Neuronal stem cell (in vitro differentiated cells): ENCODE measurements at regions not wholly inside any gene's neighbourhood (a gene's known extent, or its start where the extent isn't known, plus 50 kb on each side); places are given as distances from the start of the nearest gene placed in this dataset.
"Not testable (repeated sequence)": the region's sequence is repeated elsewhere in the genome, so short reads cannot be mapped to it uniquely, and the experiment has no call there.

Experiments used
- DNase-seq: peaks from one replicate; pipeline ENCODE4 v3.0.0-alpha.2; 2013; ENCODE audit warnings: low spot score
- H2AFZ ChIP-seq: one replicate; pipeline ENCODE4 v1.6.1; 2013; ENCODE audit warnings: mild to moderate bottlenecking, low read length, inconsistent platforms
- H2AK5ac ChIP-seq: 2 replicates; pipeline ENCODE4 v1.6.1; 2013; ENCODE audit warnings: low read depth, mild to moderate bottlenecking, inconsistent platforms, low read length, moderate library complexity, mixed read lengths
- H2BK120ac ChIP-seq: 2 replicates; pipeline ENCODE4 v1.6.1; 2013; ENCODE audit warnings: low read depth, mild to moderate bottlenecking, inconsistent platforms, low read length, moderate library complexity, mixed read lengths
- H2BK12ac ChIP-seq: one replicate; pipeline ENCODE4 v1.6.1; 2013; ENCODE audit warnings: low read length, inconsistent platforms
- H2BK15ac ChIP-seq: 2 replicates; pipeline ENCODE4 v1.6.1; 2013; ENCODE audit warnings: mild to moderate bottlenecking, low read length, inconsistent platforms, mixed read lengths
- H2BK5ac ChIP-seq: one replicate; pipeline ENCODE4 v1.6.1; 2013; ENCODE audit warnings: inconsistent platforms, mild to moderate bottlenecking, low read length, moderate library complexity
- H3K14ac ChIP-seq: one replicate; pipeline ENCODE4 v1.6.1; 2013; ENCODE audit warnings: low read length, inconsistent platforms
- H3K18ac ChIP-seq: 2 replicates; pipeline ENCODE4 v1.6.1; 2013; ENCODE audit warnings: low read length, inconsistent platforms
- H3K23ac ChIP-seq: 2 replicates; pipeline ENCODE4 v1.6.1; 2013; ENCODE audit warnings: low read depth, mild to moderate bottlenecking, mixed read lengths, low read length, inconsistent platforms; ENCODE audit not compliant: poor library complexity
- H3K27ac ChIP-seq: replicated peaks from 3 replicates; pipeline ENCODE4 v1.5.1; 2013; ENCODE audit warnings: low read length, inconsistent platforms
- H3K27me3 ChIP-seq, 3 experiments: 2 replicates each; pipeline ENCODE4 v1.6.1; 2013; ENCODE audit warnings: low read length in 3 of 3, mild to moderate bottlenecking in 2 of 3, inconsistent platforms in 1 of 3, low read depth in 1 of 3, mixed read lengths in 1 of 3, moderate library complexity in 1 of 3; ENCODE audit not compliant: control insufficient read depth in 3 of 3, insufficient read depth in 3 of 3
- H3K36me3 ChIP-seq, 2 donors: replicated peaks in 1 of 2; 2 replicates each; pipeline ENCODE4 v1.6.1; 2013; ENCODE audit warnings: low read length in 2 of 2; ENCODE audit not compliant: control insufficient read depth in 2 of 2, insufficient read depth in 2 of 2
- H3K4ac ChIP-seq: 2 replicates; pipeline ENCODE4 v1.6.1; 2013; ENCODE audit warnings: inconsistent platforms, mild to moderate bottlenecking, low read length, moderate library complexity
- H3K4me1 ChIP-seq, 2 donors: 1 replicate in 1 of 2; 2 replicates in 1 of 2; pipeline ENCODE4 v1.6.1; 2013; ENCODE audit warnings: low read length in 2 of 2, low read depth in 1 of 2; ENCODE audit not compliant: control insufficient read depth in 2 of 2, insufficient read depth in 1 of 2
- H3K4me2 ChIP-seq: one replicate; pipeline ENCODE4 v1.6.1; 2013; ENCODE audit warnings: mild to moderate bottlenecking, low read length, inconsistent platforms; ENCODE audit not compliant: insufficient read depth, poor library complexity, severe bottlenecking
- H3K4me3 ChIP-seq, 2 donors: 2 replicates each; pipeline ENCODE4 v1.5.1; 2013; ENCODE audit warnings: low read length in 2 of 2, mild to moderate bottlenecking in 2 of 2, inconsistent platforms in 1 of 2, moderate library complexity in 1 of 2
- H3K79me1 ChIP-seq: one replicate; pipeline ENCODE4 v1.6.1; 2013; ENCODE audit warnings: low read depth, mild to moderate bottlenecking, inconsistent platforms, low read length, moderate library complexity
- H3K9ac ChIP-seq: one replicate; pipeline ENCODE4 v1.6.1; 2013; ENCODE audit warnings: mild to moderate bottlenecking, low read depth, low read length, inconsistent platforms; ENCODE audit not compliant: poor library complexity
- H3K9me3 ChIP-seq, 2 donors: replicated peaks in 1 of 2; 2 replicates each; pipeline versions ENCODE3 to v1.6.1; 2013; ENCODE audit warnings: low read length in 2 of 2, mild to moderate bottlenecking in 2 of 2, inconsistent platforms in 1 of 2, low read depth in 1 of 2, mixed read lengths in 1 of 2, moderate library complexity in 1 of 2; ENCODE audit not compliant: control insufficient read depth in 2 of 2, insufficient read depth in 1 of 2
- H4K8ac ChIP-seq: one replicate; pipeline ENCODE4 v1.6.1; 2013; ENCODE audit warnings: low read depth, mild to moderate bottlenecking, inconsistent platforms, low read length, moderate library complexity
- H4K91ac ChIP-seq: one replicate; pipeline ENCODE4 v1.6.1; 2013; ENCODE audit warnings: low read length, low read depth, mild to moderate bottlenecking, inconsistent platforms; ENCODE audit not compliant: poor library complexity
- WGBS, 2 donors: extraction: QIAGEN DNeasy Blood & Tissue Kit; methylation state at CpG; one replicate each; pipeline ENCODE4 v1.1.7; 2013; ENCODE audit warnings: missing lambda C conversion rate in 2 of 2, mixed read lengths in 1 of 2; ENCODE audit not compliant: insufficient read length in 2 of 2, insufficient replicate concordance in 1 of 2; ENCODE audit errors: extremely low coverage in 2 of 2; 5-methylcytosine and 5-hydroxymethylcytosine counted together

GRCh38 chr22:23381661-23382427 is 198.2 kb downstream of the IGLL1 start:
- Histone ChIP-seq H3K36me3 (no peaks in the 10 kb centered on the region), H2BK15ac (peak overlapping the region; percentile 26), H3K9me3 (no peaks in the 10 kb centered on the region), H3K4ac (no peak overlapping the region), H3K4me3 (no peak overlapping the region), H2BK120ac (no peak overlapping the region), H3K4me1 (peaks cover 3 to 7% of the 10 kb centered on the region in 2 donors), H3K27me3 (peaks cover 0 to 10% (median 0%) of the 10 kb centered on the region in 3 experiments), H4K91ac (no peak overlapping the region), H3K18ac (no peak overlapping the region), H3K4me2 (no peak overlapping the region), H2AK5ac (no peak overlapping the region), H2BK5ac (peak overlapping the region; percentile 39), H4K8ac (no peak overlapping the region), H2AFZ (no peak overlapping the region), H3K14ac (peak overlapping the region; percentile 6), H2BK12ac (no peak overlapping the region), H3K79me1 (no peaks in the 10 kb centered on the region), H3K9ac (no peak overlapping the region), H3K27ac (no peak overlapping the region), H3K23ac (no peak overlapping the region)
- no peak for DNase-seq
- no CpG with 5 or more reads among the region's 16 CpGs for WGBS, 2 donors

DNA sequence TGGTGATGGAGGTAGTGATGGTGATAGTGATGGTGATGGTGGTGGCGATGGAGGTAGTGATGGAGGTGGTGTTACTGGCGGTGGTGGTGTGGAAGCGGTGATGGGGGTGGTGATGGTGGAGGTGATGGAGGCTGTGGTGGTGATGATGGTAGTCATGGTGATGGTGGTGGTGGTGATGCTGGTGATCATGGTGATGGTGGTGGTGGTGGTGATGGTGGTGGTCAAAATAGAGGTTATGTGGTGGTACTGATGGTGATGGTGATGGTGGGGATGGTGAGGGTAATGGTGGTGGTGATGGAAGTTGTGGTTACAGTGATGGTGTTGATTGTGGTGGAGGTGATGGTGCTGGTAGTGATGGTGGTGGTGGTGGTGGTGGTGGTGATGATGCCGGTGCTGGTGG is 199.2 kb downstream of the IGLL1 start:
- no peak overlapping the region for H4K8ac ChIP-seq
- no peak overlapping the region for H3K23ac ChIP-seq
- DNase-seq = no peak
- no peaks in the 10 kb centered on the region for H3K79me1 ChIP-seq
- H3K9ac ChIP-seq = peak overlapping the region; percentile 60
- no peak overlapping the region for H2BK5ac ChIP-seq
- H2AK5ac ChIP-seq = no peak overlapping the region
- H4K91ac ChIP-seq = no peak overlapping the region
- H3K14ac ChIP-seq = no peak overlapping the region
- no peak overlapping the region for H3K4me2 ChIP-seq
- no peak overlapping the region for H2BK120ac ChIP-seq
- H3K9me3 ChIP-seq = no peaks in the 10 kb centered on the region
- peaks cover 0 to 13% (median 0%) of the 10 kb centered on the region in 3 experiments for H3K27me3 ChIP-seq
- H3K36me3 ChIP-seq = no peaks in the 10 kb centered on the region
- H2BK15ac ChIP-seq = no peak overlapping the region
- no peak overlapping the region for H3K4ac ChIP-seq
- WGBS, 2 donors = no CpG with 5 or more reads among the region's 4 CpGs
- H3K18ac ChIP-seq = no peak overlapping the region
- peaks cover 3 to 7% of the 10 kb centered on the region in 2 donors for H3K4me1 ChIP-seq
- H2BK12ac ChIP-seq = no peak overlapping the region
- H3K27ac ChIP-seq = no peak overlapping the region
- no peak overlapping the region for H2AFZ ChIP-seq
- no peak overlapping the region for H3K4me3 ChIP-seq

GRCh38 chr22:23380230-23380573 is 199.9 kb downstream of the IGLL1 start:
- peak overlapping the region; percentile 55 for H3K23ac ChIP-seq
- WGBS, 2 donors = no CpG with 5 or more reads among the region's 5 CpGs
- H3K4me3 ChIP-seq = no peak overlapping the region
- no peak overlapping the region for H3K4ac ChIP-seq
- no peaks in the 10 kb centered on the region for H3K36me3 ChIP-seq
- no peak overlapping the region for H4K91ac ChIP-seq
- H2AK5ac ChIP-seq = no peak overlapping the region
- no peaks in the 10 kb centered on the region for H3K9me3 ChIP-seq
- H2BK12ac ChIP-seq = no peak overlapping the region
- H3K4me1 ChIP-seq = peaks cover 3 to 7% of the 10 kb centered on the region in 2 donors
- H3K18ac ChIP-seq = no peak overlapping the region
- H2AFZ ChIP-seq = no peak overlapping the region
- H2BK5ac ChIP-seq = no peak overlapping the region
- H3K27ac ChIP-seq = no peak overlapping the region
- no peak overlapping the region for H3K9ac ChIP-seq
- DNase-seq = no peak
- no peak overlapping the region for H2BK15ac ChIP-seq
- peaks cover 0 to 18% (median 0%) of the 10 kb centered on the region in 3 experiments for H3K27me3 ChIP-seq
- no peak overlapping the region for H4K8ac ChIP-seq
- no peaks in the 10 kb centered on the region for H3K79me1 ChIP-seq
- H2BK120ac ChIP-seq = no peak overlapping the region
- no peak overlapping the region for H3K14ac ChIP-seq
- no peak overlapping the region for H3K4me2 ChIP-seq

DNA sequence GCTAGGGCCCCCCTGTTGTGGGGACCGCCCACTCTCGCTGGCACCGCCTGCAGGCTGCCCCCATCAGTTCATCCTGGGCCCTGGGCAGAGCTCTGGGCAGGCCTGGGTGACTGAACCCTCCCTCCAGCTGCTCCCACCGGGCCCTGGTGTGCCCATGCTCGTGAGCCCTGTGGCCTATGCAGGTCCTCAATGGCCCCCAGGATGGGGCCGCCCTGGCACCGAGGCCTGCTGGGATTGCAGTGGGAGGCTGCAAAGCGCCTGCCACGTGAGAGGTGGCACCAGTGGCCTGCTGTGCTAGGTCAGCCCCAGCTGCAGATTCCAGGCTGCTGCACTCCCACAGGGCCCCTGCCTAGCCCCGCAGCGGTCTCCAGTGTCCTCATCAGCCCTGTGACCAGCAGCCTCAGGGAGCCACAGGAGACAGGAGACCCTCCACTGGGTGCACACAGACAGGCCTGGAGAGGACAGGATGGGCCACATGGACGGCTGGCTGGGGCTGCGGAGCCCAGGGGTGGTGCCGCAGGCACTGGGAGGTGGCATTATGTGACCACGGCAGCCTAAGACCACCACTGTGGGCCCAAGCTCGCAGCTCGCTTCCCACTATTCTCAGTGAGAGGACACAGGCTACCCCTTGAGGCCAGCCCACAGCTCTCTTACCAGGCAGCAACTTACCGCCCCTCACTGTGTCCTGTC is 199.4 kb downstream of the BCR start:
- not testable (repeated sequence) for H3K4me2 ChIP-seq, H3K79me1 ChIP-seq, H3K23ac ChIP-seq, H2BK12ac ChIP-seq, H3K18ac ChIP-seq, H2BK15ac ChIP-seq, H2BK120ac ChIP-seq, H4K91ac ChIP-seq, H2AFZ ChIP-seq, H3K14ac ChIP-seq, H3K4me1 ChIP-seq, H2BK5ac ChIP-seq, H3K36me3 ChIP-seq, H3K27ac ChIP-seq, DNase-seq, H3K9me3 ChIP-seq, H3K4ac ChIP-seq
- H4K8ac ChIP-seq = peak overlapping the region; percentile 48
- peak overlapping the region; percentile 44 for H3K9ac ChIP-seq
- H3K27me3 ChIP-seq = peaks cover 0 to 19% (median 0%) of the 10 kb centered on the region in 3 experiments
- WGBS, 2 donors = no CpG with 5 or more reads among the region's 18 CpGs
- peak overlapping the region in 1 of 2 donors; percentile 16 for H3K4me3 ChIP-seq
- H2AK5ac ChIP-seq = peak overlapping the region; percentile 56
